Suppressor macrophage treated with lipopolysaccharide for 1 hour (primary cell): ENCODE measurements at regions not wholly inside any gene's neighbourhood (a gene's known extent, or its start where the extent isn't known, plus 50 kb on each side); places are given as distances from the start of the nearest gene placed in this dataset.

Source experiments
- DNase-seq, 3 donors: peaks; one replicate each; pipeline ENCODE4 v3.0.0-alpha.2; 2020 to 2022

DNA sequence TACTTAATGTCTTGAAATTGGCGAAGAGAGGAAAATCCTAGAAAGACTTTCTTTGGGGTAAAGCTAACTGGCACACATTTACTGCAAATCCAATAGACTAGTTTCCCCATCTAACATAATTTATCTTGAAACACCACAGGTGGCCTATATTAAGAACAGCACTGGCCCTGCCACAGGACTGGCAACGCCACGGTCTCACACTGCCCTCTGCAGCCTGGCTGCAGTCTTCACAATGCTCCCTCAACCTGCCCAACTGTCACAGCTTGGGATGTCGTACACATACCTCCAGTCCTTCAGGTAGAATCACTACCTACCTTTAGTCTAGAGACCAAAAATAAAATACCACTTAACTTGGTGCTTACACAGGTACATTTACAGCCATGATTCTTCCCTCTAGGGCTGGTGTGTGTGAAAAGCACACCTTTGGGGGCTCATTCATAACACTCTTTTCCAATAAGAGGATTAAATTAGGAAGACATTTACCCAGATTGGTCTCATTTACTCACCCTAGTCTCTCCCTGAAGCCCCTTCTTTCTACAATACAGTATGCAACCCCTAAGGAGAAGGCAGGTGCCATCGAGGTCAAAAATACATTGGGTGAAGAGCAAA, 222.2 kb downstream of the C1D start:
- peak; percentile 12 to 36 (median 20) for DNase-seq

DNA sequence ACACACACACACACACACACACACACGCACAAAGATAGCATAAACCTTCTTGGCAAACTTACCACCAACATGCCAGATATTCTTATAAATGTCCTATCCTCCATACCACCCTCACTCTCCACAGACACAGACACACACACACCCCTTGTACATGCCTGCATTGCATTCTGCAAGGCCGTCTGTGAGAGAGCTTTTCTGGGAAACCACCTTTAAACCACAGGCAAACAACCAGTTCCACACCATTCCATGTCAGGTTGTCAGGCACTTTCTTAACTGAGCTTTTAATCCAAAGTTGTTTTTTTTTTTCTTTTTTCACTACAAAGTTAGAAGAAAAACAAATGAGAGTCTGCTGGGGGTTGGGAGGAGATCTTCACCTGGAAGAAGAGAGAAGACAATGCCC, 221.1 kb downstream of the C1D start:
- no peak for DNase-seq

DNA sequence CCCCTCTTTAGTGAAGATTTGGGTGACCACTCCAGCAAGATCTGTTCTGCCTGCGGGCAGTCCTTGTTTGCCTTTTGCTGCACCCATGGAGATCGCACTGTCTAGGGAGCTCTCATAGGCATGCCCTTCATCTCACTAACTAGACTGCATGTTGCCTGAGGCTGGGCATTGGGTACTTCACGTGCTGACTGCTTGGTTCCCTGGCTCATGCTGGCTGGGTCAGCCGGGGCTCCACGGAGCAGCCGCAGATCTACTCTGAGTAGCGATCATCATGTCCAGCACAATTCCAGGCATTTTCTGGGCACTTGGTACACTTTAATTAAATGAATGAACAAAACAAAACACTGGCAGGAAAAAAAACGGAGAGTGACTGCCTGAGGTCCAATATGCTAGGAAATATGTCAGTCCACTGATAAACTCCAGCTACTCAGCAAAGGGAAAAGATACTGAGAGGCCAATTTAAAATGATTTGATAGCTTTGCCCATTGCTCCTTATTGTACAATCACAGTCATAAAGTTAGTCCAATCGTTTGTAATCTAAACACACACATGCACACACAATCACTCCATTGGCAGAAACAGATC, 220.3 kb downstream of the C1D start:
- DNase-seq, result no peak

DNA sequence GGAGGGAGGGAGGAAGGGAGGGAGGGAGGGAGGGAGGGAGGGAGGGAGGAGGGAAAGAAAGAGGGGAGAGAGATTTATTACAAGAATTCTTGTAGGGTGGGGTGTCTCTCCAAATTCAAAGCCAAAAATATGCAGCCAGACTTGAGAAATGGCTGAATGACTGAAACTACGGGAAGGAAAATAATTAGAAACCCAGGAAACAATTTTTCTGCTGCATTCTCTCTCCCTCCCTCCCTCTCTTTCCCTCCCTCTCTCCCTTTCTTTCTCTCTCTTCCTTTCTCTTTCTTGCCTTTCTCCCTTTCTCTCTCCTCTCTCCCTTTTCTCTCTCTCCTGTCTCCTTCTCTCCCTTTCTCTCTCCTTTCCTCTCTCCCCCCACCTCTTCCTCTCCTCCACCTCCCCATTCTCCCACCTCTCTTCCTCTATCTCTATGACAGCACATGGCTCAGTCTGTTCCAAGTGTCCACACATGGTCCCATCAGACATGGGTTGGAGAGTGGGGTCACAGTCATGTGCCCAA, 218.7 kb downstream of the C1D start:
- DNase-seq, result no peak

DNA sequence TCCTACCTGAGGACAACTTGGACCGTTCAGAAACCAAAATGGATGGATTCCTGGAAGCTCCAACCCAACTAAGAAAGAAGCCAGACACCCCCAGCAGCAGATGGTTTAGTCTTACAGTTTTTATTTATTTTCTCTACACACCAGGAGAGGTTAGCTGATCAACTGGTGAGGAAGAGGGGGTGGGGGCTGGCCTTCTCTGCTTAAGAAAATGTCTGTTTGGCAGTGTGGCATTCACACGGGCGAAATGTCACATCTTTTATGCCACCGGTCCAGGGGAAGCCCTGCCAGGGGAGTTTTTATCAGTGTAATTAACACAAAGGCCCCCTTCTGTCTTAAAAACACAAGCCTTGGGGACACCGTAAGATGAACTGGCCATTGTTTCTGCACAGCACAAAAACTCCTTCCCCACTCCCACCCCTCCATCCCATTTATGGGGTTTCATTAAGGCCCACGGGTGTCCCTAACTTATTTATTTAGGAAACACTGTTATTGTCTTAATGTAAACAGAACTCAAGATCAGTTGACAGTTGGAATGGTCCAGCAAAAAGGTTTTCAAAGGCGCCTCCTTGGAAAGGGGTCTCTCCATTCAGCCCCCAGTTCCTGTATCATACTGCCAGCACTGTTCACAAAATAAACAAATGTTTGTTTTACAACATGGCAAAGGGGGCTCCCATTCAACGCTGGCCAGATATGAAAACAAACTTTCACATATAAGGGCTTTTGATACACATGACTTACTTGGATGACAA, 217.0 kb downstream of the C1D start:
- DNase-seq, result no peak

GRCh38 chr2:67846370-67847070, 216.3 kb downstream of the C1D start:
- peak; percentile 64 to 71 (median 65) for DNase-seq

GRCh38 chr2:67848551-67849285, 214.1 kb downstream of the C1D start:
- DNase-seq, result no peak

DNA sequence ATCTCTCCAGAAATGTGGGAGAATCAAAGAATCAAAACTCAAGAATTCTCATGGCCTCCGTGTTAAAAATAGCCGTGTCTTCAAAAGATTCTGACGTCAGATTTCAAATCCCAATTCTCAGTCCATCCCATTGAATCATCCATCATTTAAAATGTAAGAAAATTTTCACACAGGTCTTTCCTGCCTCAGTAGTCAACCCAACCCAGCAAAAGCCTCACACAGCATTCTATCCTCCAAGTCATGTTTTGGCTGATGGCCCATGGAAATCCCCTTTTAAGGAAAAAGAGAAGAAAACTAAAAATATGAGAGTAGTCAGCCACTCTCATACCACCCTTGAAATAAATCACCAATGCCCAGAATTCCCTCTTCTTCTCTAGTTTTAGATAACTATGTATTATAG, 211.8 kb downstream of the C1D start:
- peak in 2 of 3 donors; percentile 3 to 35 for DNase-seq

DNA sequence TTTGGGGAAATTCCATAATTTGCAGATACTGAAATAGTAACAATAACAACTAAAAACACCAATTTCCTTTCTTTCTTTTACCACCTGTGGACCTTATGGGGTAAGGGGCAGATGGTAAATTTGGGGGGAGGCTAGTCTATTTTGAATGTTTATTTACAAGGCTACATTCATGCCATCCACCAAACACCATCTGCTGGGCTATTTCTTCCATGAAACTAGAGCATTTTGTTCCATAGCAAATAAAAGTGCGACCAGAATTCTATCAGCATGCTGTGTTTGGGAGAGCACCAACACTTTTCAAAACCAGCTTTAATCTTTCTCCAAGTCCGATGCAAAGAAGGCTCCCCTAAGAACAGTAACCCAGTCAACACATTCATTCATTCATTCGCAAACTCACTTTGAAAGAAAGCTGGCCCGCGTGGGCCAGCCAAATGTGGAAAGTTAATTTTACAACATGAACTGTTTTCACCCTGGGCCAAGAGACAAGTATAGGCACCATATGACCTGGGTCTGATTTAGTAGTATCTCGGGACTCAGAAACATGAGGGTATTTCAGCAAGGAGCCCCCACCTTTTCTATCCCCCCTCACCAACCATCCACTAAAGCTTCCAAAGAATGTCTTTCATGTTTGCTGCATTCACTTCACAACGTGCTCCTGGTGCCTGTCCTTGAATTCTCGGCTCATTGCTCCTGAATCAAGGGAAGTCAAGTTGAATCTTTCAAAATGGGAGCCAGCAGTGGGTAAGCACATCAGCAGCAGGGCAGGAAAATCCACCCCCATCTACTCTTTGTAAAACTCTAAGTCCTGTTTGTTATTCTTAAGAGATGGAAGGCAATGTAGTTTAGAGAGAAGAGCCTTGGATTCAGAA, 210.6 kb downstream of the C1D start:
- no peak for DNase-seq

DNA sequence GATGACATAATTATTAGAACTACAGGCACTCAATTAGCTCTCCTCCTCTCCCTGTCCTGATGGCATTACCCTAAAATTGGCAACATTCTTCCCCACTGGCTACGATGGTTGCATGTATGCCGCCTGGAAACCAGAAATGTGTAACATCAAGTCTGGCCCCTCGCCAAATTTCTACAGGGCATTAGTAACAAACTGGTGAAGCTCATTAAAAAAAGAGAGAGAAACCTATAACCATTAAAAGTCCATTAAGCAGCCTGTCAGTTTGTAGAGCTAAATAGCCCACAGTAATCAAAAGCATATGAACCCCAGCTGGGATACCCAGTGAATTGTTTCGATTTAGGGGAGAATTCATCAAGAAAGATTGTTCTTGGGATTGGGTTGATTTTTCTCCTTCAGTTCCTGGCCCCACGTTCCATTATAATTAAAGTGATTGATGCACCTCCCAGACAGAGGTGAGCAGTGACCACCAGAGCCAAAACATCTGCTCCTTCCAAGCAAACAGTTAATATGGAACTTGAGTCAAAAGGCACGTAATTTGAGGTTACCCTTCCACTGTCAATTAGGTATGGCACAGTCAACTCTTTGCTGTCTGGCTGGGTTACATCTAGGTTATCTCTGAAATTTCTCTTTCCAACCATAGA, 208.6 kb downstream of the C1D start:
- DNase-seq, result no peak

DNA sequence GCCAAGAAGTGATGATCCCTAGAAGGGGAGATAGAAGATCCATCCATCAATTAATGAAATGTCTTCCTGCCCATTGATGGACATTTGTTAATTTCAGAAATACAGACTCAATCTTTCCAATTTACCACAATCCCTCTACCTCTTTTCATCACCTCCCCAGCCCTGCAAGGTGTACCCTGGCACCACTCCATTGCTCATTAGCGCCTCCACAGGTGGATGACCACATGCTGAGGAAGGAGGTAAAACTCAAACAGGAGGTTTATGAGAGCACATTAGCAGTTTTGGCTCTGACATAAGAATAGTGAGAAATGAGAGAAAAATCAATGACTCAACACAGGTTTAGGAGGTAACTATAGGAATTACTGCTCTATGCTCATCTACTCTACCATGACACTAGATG, 208.0 kb downstream of the C1D start:
- DNase-seq, result no peak

GRCh38 chr2:67856866-67857265, 205.9 kb downstream of the C1D start:
- DNase-seq, result no peak

DNA sequence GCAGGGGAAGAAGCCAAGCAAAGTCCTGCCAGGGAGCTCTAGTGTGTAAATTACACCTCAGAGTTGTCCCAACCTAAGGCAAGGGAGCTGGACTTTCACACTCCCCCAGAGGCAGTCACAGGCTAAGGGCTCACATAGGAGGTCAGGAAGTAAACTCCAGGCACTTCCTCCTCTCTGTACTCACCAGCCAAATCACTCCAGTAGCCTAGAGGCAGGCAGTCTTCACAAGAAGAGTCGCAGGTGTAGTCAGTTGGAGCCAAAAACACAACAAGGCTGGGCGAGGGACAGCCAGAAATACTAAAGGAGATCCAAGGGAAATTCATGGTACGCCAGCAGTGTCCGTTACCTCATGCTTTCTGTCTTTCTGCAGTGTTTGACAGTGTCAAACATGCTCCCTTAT, 205.0 kb downstream of the C1D start:
- DNase-seq, result no peak

GRCh38 chr2:67858886-67859285, 203.9 kb downstream of the C1D start:
- no peak for DNase-seq

DNA sequence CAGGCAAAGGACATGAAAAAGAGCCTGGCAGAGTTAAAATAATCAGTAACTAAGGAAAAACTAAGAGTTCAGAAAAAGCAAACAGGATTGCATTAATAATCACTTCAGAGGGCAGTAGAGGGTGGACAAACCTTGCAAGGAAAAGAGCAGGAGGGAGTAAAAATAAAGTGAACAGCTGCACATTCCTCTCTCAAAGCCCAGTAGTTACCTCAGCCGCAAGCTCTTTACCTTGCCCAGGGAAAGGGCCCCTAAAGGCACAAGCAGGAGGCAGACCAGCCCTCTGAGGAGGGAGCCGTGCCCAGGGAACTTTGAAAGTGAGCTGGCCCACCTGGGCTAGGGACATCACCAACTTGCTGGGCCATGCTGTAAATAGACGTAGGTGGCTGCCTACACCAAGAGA, 196.9 kb downstream of the C1D start:
- DNase-seq, result no peak

- DNase-seq, result no peak
Observed at GRCh38 chr2:67867735-67868134, 195.1 kb downstream of the C1D start.

DNA sequence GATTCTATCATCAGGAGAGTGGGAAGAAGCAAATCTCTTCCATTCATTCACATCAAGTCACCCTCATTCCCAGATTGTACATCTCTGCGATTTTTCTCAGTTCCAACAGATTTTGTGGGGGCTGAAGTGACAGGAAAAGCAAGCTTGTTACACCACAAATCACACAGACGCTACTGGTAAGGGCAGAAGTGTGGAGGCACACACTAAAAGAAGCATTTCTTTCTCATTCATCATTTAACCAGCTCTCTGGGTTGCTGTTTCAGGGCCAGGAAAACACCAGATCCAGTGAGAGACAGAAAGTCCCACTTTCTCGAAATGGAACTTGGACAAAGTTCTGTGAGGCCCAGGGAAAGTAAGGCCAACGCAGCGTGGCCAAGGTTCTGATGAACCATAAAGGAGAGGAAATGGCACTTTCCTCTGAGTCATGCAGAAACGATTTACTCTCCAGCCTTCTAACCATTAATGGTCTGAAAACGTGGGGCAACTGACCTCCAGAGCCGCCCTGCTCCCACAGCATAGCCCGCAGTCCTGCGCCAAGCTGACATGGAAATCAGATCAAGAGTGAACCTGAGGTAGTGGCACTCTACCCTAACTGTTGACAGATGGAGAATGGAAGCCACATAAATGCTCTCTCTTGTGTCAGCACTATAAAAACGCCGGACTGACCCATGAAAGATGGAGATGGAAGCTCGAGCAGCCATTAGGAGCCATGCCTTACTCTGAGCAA, 191.0 kb downstream of the C1D start:
- no peak for DNase-seq

DNA sequence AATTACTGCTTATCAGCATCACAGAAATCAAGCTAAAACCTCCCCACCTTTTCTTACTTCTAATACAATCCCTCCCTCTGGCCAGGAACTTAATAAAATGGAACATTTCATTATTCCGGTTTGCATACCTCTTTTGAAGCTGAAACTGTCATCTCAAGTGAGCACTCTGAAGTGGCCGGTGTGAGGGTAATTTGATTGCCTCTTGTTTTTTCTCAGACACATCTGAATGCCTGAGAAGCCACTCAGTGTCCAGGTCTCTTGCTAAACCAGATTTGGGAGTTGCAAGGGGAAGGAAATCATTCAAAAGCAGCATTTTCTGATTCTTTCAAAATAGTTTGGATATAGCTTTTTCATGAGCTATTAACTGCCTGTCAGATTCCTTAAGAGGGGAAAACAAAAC, 190.3 kb downstream of the C1D start:
- no peak for DNase-seq

DNA sequence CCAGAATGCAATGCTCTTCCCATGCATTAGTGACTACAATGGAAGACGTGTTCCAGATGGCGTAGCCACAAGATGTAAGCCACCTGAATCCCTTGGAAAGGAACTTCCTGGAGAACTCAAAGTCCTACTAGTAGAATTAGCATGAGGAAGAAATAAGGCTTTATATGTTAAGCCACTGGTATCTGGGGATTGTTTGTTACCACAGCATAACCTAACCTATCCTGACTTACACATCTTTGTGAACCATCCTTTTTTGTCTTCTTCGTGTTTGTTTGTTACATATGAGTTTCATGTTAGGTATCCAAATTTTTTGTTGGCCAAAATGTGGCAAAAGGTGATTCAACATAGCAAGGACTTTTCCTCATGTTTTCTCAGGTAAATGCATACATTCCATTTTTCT, 188.9 kb downstream of the C1D start:
- DNase-seq, result no peak

- no peak for DNase-seq
Observed at GRCh38 chr2:67876176-67876575, 186.6 kb downstream of the C1D start.

- DNase-seq, result no peak
Observed at GRCh38 chr2:67877301-67877700, 185.5 kb downstream of the C1D start.
